ENCODE measurements at regions not wholly inside any gene's neighbourhood (a gene's known extent, or its start where the extent isn't known, plus 50 kb on each side); places are given as distances from the start of the nearest gene placed in this dataset.
A peak's percentile ranks its signal among the peaks of the same experiment; 100 is the strongest.

- TF ChIP-seq, protein P1, sequence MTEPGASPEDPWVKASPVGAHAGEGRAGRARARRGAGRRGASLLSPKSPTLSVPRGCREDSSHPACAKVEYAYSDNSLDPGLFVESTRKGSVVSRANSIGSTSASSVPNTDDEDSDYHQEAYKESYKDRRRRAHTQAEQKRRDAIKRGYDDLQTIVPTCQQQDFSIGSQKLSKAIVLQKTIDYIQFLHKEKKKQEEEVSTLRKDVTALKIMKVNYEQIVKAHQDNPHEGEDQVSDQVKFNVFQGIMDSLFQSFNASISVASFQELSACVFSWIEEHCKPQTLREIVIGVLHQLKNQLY (CRISPR knock-in tag; IDR thresholded peaks at IDR 0.05), result no peak
- TF ChIP-seq ARID4B (CRISPR knock-in tag; IDR thresholded peaks at IDR 0.05; ENCODE audit: borderline replicate concordance) (0 out of 2 replicates have a peak, but pooled peaks have one; percentile 13), ZNF317 (CRISPR knock-in tag; IDR thresholded peaks at IDR 0.05; ENCODE audit: borderline replicate concordance, low read depth) (no peak), MAX (CRISPR knock-in tag; IDR thresholded peaks at IDR 0.05) (no peak), CREB1 (CRISPR knock-in tag; IDR thresholded peaks at IDR 0.05) (no peak), USF2 (CRISPR knock-in tag; IDR thresholded peaks at IDR 0.05) (no peak), ZBTB21 (CRISPR knock-in tag; IDR thresholded peaks at IDR 0.05; ENCODE audit: borderline replicate concordance) (no peak), ZMAT4 (CRISPR knock-in tag; IDR thresholded peaks at IDR 0.05) (no peak)
Measured at GRCh38 chr6:5850848-5851255, 155.9 kb downstream of the NRN1 start (continued).

DNA sequence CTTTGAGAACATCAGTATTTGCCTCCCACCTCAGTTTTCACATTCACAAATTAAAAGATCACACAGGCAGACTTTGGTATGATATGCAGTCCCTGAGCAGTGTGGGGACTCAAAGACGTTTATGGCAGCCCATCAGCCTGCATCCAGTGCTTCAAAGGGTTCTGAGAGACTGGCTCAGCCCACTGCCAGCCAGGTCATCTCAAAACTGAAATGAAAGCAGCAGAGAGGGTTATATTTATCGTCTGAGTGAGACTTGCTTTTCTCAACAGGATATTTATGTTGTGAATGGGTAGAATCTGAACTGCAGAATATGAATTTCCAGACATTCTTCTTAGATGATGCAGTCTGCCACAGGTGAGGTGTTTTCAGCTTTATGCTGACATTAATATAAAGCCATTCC lies 159.8 kb downstream of the NRN1 start:
- no peak for DNase-seq (ENCODE audit: low spot score)
- Mint-ChIP-seq H3K27ac (no peak overlapping the region), H3K36me3 (no peaks in the 10 kb centered on the region), H3K4me1 (peaks cover 22% of the 10 kb centered on the region), H3K27me3 (ENCODE audit: low read depth) (peaks cover 90% of the 10 kb centered on the region), H3K4me3 (no peak overlapping the region), H3K9me3 (peaks cover 9% of the 10 kb centered on the region)
- no peak for ATAC-seq
- ChIA-PET CTCF (no interaction called here), POLR2A (no interaction called here)
- no peak for TF ChIP-seq TP53 (CRISPR knock-in tag; IDR thresholded peaks at IDR 0.05)
- TF ChIP-seq, protein P2, sequence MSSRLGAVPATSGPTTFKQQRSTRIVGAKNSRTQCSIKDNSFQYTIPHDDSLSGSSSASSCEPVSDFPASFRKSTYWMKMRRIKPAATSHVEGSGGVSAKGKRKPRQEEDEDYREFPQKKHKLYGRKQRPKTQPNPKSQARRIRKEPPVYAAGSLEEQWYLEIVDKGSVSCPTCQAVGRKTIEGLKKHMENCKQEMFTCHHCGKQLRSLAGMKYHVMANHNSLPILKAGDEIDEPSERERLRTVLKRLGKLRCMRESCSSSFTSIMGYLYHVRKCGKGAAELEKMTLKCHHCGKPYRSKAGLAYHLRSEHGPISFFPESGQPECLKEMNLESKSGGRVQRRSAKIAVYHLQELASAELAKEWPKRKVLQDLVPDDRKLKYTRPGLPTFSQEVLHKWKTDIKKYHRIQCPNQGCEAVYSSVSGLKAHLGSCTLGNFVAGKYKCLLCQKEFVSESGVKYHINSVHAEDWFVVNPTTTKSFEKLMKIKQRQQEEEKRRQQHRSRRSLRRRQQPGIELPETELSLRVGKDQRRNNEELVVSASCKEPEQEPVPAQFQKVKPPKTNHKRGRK (CRISPR knock-in tag; IDR thresholded peaks at IDR 0.05; ENCODE audit: borderline replicate concordance), result no peak
- TF ChIP-seq, protein P3, sequence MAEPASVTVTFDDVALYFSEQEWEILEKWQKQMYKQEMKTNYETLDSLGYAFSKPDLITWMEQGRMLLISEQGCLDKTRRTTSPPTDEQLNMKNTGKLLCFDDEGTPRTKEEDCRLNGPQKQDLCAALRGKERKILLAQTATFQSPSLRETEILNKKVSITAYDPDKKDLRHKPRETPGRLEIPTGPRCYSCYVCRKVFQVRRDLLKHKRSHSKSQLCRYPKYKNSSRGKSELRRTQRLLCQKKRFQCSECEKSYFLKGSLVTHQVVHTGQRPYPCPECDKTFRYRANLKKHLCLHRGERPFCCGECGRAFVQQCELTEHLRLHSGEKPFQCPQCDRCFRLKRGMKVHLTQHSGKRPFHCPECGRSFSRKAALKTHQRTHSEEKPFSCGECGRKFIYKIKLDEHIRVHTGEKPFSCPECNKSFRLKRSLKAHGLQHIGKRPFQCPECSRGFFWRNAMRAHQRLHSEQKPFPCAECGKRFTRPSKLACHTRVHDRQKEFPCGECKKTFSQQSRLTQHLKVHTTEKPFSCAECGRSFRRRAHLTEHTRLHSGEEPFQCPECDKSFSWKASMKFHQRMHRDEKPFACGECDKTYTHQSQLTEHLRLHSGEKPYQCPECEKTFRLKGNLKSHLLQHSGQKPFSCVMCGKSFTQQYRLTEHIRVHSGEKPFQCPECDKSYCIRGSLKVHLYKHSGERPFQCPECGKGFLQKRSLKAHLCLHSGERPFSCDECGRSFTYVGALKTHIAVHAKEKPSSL (CRISPR knock-in tag; conservative IDR thresholded peaks at IDR 0.05), result no peak
- TF ChIP-seq GABPB1 (CRISPR knock-in tag; IDR thresholded peaks at IDR 0.05), result no peak
- TF ChIP-seq, protein P4, sequence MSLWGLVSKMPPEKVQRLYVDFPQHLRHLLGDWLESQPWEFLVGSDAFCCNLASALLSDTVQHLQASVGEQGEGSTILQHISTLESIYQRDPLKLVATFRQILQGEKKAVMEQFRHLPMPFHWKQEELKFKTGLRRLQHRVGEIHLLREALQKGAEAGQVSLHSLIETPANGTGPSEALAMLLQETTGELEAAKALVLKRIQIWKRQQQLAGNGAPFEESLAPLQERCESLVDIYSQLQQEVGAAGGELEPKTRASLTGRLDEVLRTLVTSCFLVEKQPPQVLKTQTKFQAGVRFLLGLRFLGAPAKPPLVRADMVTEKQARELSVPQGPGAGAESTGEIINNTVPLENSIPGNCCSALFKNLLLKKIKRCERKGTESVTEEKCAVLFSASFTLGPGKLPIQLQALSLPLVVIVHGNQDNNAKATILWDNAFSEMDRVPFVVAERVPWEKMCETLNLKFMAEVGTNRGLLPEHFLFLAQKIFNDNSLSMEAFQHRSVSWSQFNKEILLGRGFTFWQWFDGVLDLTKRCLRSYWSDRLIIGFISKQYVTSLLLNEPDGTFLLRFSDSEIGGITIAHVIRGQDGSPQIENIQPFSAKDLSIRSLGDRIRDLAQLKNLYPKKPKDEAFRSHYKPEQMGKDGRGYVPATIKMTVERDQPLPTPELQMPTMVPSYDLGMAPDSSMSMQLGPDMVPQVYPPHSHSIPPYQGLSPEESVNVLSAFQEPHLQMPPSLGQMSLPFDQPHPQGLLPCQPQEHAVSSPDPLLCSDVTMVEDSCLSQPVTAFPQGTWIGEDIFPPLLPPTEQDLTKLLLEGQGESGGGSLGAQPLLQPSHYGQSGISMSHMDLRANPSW (CRISPR knock-in tag; conservative IDR thresholded peaks at IDR 0.05; ENCODE audit: low read depth), result no peak
- no peak for TF ChIP-seq CREB1 (CRISPR knock-in tag; IDR thresholded peaks at IDR 0.05)
- no peak for TF ChIP-seq ZNF671 (CRISPR knock-in tag; IDR thresholded peaks at IDR 0.05)
- TF ChIP-seq ELF4 (CRISPR knock-in tag; IDR thresholded peaks at IDR 0.05; ENCODE audit: low read depth), result no peak
- TF ChIP-seq E2F1 (CRISPR knock-in tag; IDR thresholded peaks at IDR 0.05), result no peak
- TF ChIP-seq, protein P5, sequence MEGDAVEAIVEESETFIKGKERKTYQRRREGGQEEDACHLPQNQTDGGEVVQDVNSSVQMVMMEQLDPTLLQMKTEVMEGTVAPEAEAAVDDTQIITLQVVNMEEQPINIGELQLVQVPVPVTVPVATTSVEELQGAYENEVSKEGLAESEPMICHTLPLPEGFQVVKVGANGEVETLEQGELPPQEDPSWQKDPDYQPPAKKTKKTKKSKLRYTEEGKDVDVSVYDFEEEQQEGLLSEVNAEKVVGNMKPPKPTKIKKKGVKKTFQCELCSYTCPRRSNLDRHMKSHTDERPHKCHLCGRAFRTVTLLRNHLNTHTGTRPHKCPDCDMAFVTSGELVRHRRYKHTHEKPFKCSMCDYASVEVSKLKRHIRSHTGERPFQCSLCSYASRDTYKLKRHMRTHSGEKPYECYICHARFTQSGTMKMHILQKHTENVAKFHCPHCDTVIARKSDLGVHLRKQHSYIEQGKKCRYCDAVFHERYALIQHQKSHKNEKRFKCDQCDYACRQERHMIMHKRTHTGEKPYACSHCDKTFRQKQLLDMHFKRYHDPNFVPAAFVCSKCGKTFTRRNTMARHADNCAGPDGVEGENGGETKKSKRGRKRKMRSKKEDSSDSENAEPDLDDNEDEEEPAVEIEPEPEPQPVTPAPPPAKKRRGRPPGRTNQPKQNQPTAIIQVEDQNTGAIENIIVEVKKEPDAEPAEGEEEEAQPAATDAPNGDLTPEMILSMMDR (IDR thresholded peaks at IDR 0.05), result no peak
- TF ChIP-seq NR1H2 (CRISPR knock-in tag; IDR thresholded peaks at IDR 0.05), result no peak
- no peak for TF ChIP-seq CBFB (CRISPR knock-in tag; IDR thresholded peaks at IDR 0.05; ENCODE audit: low read depth)

All from WTC11 (cell line).